ENCODE measurements at regions not wholly inside any gene's neighbourhood (a gene's known extent, or its start where the extent isn't known, plus 50 kb on each side); places are given as distances from the start of the nearest gene placed in this dataset.
A peak's percentile ranks its signal among the peaks of the same experiment; 100 is the strongest.
"Not testable (repeated sequence)": the region's sequence is repeated elsewhere in the genome, so short reads cannot be mapped to it uniquely, and the experiment has no call there.

DNA sequence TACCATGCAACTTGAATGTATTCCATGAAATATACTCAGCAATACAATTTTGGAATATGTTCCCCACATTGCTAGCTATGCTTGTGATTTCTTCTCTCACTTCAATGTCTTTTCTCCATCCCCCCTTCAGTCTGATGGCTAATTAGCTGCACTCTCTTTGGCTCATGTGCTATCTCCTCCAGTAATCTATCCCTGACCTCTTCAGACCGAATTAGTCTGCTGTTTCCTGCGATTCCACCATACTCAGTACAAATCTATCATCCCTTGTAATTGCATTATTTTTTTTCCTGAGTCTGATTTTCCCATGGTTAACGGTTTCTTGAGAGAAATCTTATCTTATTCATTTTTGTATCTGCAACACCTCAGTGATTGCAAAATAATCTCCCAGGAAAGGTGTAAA lies 360.7 kb upstream of the CDH10 start:
- DNase-seq: no peak

DNA sequence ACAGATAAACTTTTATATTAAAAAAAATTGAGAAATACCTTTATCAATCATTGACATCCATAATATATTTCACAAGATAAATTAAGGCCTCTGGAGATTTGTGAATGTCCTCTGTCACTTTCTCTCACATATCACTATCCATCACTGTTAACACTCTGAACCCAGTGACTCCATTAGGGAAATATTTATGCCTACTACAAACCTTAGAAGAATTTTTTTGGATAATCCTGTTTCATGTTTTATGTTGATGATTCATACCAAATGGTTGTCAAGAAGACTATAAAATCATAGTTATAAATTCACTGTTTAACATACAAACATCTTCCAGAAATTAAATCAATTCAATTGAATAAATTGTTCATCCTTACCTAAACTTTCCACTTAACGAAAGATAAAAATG lies 357.6 kb upstream of the CDH10 start:
- DNase-seq: no peak

DNA sequence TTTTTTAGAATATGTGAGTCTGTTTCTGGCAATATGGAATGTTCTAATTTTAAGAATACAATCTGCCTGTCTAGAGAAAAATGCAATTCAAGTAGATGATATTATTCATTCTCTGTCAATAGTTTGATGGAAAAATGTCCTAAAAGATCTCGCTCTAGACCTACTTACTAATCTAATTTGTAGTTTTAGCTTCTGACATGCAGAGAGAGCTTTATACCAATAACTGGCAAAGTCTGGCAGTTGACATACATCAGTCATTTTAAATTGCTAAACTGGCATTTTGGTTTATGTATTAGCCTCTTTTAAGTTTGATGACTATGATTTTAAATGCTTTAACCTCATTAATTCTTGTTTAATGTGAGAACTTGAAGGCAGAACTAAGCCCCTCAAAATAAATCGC lies 355.0 kb upstream of the CDH10 start:
- DNase-seq: no peak

GRCh38 chr5:24998641-24999040 lies 353.9 kb upstream of the CDH10 start:
- no peak for DNase-seq

GRCh38 chr5:24986326-24986725 lies 341.5 kb upstream of the CDH10 start:
- no peak for DNase-seq

DNA sequence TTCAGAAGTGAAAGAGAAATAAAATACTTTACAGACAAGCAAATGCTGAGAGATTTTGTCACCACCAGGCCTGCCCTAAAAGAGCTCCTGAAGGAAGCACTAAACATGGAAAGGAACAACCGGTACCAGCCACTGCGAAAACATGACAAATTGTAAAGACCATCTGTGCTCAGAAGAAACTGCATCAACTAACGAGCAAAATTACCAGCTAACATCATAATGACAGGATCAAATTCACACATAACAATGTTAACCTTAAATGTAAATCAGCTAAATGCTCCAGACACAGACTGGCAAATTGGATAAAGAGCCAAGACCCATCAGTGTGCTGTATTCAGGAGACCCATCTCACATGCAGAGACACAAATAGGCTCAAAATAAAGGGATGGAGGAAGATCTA lies 333.8 kb upstream of the CDH10 start:
- not testable (repeated sequence) for DNase-seq

GRCh38 chr5:24963611-24964010 lies 318.8 kb upstream of the CDH10 start:
- no peak for DNase-seq

DNA sequence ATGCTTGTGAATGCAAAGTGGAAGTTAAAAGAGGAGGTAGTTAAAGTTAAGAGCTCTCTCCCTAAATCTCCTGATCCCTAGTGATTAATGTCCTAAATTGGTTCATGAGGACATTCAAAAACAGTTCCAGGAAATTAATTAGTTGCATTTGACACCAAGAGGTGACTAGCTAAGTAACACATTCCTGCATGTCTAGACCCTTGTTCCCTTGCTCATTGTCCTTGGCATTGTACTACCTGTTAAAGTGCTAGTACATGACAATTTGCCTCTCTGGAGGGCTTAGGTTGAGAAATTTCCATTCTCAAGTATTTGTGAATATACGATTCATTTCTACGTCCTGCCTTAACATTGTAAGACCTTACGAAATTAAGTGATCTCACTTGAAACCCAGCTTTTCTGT lies 278.6 kb upstream of the CDH10 start:
- no peak for DNase-seq

- DNase-seq: no peak
Measured at GRCh38 chr5:24918676-24919075, 273.9 kb upstream of the CDH10 start.

DNA sequence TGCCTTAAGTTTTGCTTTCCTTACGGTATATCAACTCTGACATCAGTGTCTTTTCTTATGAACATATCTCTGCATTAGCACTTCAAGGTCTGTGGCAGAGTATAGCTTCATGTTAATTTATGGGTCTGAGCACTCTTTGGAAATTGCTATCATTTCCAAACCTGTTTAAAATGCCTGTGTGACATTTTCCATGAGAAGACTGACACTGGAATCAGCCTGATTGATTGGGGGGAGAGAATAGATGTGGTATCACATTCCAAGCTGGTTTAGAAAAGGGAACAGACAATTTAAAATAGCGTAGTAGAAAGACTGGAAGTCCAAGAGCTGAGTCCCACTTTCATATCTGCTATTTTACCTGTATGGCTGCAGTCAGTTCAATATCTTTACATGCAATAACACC lies 272.1 kb upstream of the CDH10 start:
- no peak for DNase-seq

- DNase-seq: no peak
Measured at GRCh38 chr5:24909210-24909609, 264.4 kb upstream of the CDH10 start.

GRCh38 chr5:24906689-24907088 lies 261.9 kb upstream of the CDH10 start:
- no peak for DNase-seq

- DNase-seq: peak; percentile 62
Measured at GRCh38 chr5:24904981-24905517, 260.3 kb upstream of the CDH10 start.

GRCh38 chr5:24899180-24899579 lies 254.4 kb upstream of the CDH10 start:
- peak; percentile 58 for DNase-seq

- no peak for DNase-seq
Measured at GRCh38 chr5:24864244-24864643, 219.5 kb upstream of the CDH10 start.

DNA sequence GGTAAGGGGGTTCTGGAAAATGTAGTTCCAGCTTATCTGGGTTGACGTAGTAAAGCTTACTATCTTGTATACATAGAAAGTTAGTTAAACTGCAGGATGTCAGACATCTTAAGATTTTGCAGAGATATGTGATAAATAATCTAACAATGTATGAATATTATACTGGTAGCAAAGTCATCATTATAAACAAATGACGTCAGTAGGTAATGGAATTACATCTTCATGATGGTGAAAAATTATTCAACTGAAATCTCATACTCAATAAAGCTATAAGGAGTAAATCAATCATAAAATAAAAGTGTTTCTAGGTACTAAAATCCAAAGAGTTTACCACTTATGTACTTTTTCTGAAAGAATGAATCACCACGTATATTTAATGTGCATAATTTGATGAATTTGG lies 217.3 kb upstream of the CDH10 start:
- DNase-seq: no peak

DNA sequence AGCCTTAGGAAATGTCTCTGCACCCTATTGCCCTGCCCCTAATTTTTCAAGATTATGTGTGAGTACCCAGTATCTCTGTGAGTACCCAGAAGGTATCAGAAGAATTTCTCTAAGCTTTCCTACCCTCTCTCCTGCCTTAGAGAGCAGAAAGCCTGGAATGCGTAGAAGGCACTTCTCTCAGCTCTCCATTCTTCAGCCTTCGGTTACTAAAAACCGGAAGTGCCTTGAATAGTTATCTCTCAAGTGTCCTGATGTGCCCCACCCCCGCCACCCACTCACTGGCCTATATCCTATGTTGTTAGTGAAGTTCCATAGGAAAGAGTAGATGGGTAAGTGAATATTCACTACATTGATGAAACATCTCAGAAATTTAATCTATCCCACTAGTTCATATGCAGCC lies 210.7 kb upstream of the CDH10 start:
- no peak for DNase-seq

DNA sequence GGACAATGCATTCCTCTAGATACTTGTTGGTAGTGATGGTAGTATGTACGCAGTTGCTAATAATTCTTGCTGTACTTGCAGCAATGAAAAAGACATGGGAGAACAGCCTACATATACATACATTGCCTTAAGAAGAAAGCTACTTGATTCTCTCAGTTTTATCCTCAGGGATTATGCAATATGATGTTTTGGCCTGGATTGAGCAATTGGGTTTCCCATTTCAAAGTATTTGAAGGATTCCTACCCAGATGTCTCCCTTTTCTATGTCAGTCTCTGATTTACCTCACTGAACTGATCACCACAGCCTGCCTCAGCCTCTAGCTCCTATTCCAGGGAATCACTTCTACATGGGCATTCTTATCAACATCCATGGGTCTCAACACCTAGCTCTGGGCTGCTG lies 210.1 kb upstream of the CDH10 start:
- DNase-seq: no peak

- no peak for DNase-seq
Measured at GRCh38 chr5:24854350-24854749, 209.6 kb upstream of the CDH10 start.

- no peak for DNase-seq
Measured at GRCh38 chr5:24850926-24851486, 206.2 kb upstream of the CDH10 start.

GRCh38 chr5:24849210-24849609 lies 204.4 kb upstream of the CDH10 start:
- no peak for DNase-seq

DNA sequence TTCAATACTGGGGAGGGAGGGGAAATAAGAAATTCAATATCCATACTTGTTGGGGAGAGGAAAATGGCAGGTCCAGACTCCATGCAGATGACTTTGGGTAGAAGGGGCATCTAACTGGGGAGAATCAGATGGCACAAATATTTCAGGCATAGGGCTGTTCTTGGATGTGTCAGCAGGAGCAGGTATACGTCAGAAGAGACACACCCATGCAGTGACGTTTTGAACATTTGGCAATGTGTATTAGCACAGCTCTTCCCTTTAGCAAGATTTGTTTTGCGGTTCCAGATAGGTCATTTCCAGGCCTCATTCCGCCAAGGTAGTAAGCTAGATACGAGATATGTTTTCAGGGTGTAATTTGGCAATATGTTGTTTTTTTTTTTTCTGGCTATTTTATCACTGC lies 187.2 kb upstream of the CDH10 start:
- no peak for DNase-seq

GRCh38 chr5:24823625-24824024 lies 178.8 kb upstream of the CDH10 start:
- DNase-seq: no peak

- DNase-seq: no peak
Measured at GRCh38 chr5:24819841-24820240, 175.1 kb upstream of the CDH10 start.

GRCh38 chr5:24817966-24818365 lies 173.2 kb upstream of the CDH10 start:
- DNase-seq: peak; percentile 22

- DNase-seq: no peak
Measured at GRCh38 chr5:24816206-24816605, 171.4 kb upstream of the CDH10 start.

Data from hematopoietic multipotent progenitor cell treated with erythropoietin and hydrocortisone succinate and interleukin-3 and kit ligand, for 6 days (in vitro differentiated cells).